Tibial nerve (tissue), 4 donors: ENCODE measurements at regions not wholly inside any gene's neighbourhood (a gene's known extent, or its start where the extent isn't known, plus 50 kb on each side); places are given as distances from the start of the nearest gene placed in this dataset.

ENCODE experiments used
- DNase-seq, 2 donors: peaks; one replicate each; pipeline ENCODE4 v3.0.0-alpha.2; 2019; ENCODE audit warnings: low spot score in 2 of 2
- H3K27ac ChIP-seq, 4 donors: fragments of 200-600 bp; sonication (generic) in 3 of 4; one replicate each; pipeline ENCODE4 v1.5.1; 2017 to 2019; ENCODE audit warnings: mild to moderate bottlenecking in 1 of 4
- H3K27me3 ChIP-seq, 2 donors: fragments of 200-600 bp; sonication (generic) in 1 of 2; one replicate each; pipeline versions ENCODE4 v1.5.1 to v1.6.0; 2017 to 2019
- H3K36me3 ChIP-seq, 3 donors: fragments of 200-600 bp; sonication (generic); one replicate each; pipeline ENCODE4 v1.5.1; 2018 to 2019
- H3K4me1 ChIP-seq, 4 donors: fragments of 200-600 bp; sonication (generic) in 3 of 4; one replicate each; pipeline ENCODE4 v1.5.1; 2017 to 2019
- H3K4me3 ChIP-seq, 4 donors: fragments of 200-600 bp; sonication (generic) in 3 of 4; one replicate each; pipeline ENCODE4 v1.5.1; 2017 to 2019; ENCODE audit warnings: mild to moderate bottlenecking in 1 of 4, moderate library complexity in 1 of 4
- H3K9me3 ChIP-seq, 4 donors: fragments of 200-600 bp; sonication (generic) in 3 of 4; one replicate each; pipeline ENCODE4 v1.5.1; 2017 to 2019
- CTCF ChIP-seq, 5 experiments: fragments of 200-600 bp in 3 of 5; fragments of 450-650 bp in 2 of 5; sonication (generic) in 3 of 5; IDR thresholded peaks; one replicate each; pipeline ENCODE4 v1.5.1; 2016 to 2019; ENCODE audit warnings: antibody characterized with exemption in 5 of 5, mild to moderate bottlenecking in 3 of 5, moderate library complexity in 2 of 5
- EP300 ChIP-seq, 2 donors: sonication (generic); formaldehyde crosslinking; IDR thresholded peaks; one replicate each; pipeline ENCODE4 v1.6.1; 2017; ENCODE audit warnings: antibody characterized with exemption in 2 of 2, mild to moderate bottlenecking in 1 of 2
- POLR2A ChIP-seq, 2 donors: fragments of 450-650 bp; IDR thresholded peaks; one replicate each; pipeline ENCODE4 v1.6.1; 2017; ENCODE audit warnings: antibody characterized with exemption in 2 of 2, mild to moderate bottlenecking in 2 of 2, moderate library complexity in 2 of 2
- WGBS, 2 donors: methylation state at CpG; one replicate each; pipeline ENCODE4 v1.1.5; 2018; 5-methylcytosine and 5-hydroxymethylcytosine counted together

GRCh38 chr16:26981266-26981938 is 85.3 kb upstream of the C16orf82 start:
- no peak for DNase-seq
- 62 to 67% methylated on average over 8 of the region's 8 CpGs for WGBS, 2 donors
- no peaks in the 10 kb centered on the region for H3K36me3 ChIP-seq
- no peaks in the 10 kb centered on the region for H3K9me3 ChIP-seq
- H3K4me1 ChIP-seq, result no peaks in the 10 kb centered on the region
- TF ChIP-seq CTCF (IDR thresholded peaks at IDR 0.05), result no peak
- no peak for TF ChIP-seq EP300 (IDR thresholded peaks at IDR 0.05)
- no peak for TF ChIP-seq POLR2A (IDR thresholded peaks at IDR 0.05)
- H3K27ac ChIP-seq, result no peak overlapping the region
- H3K27me3 ChIP-seq, result no peaks in the 10 kb centered on the region
- no peak overlapping the region for H3K4me3 ChIP-seq

GRCh38 chr16:26982422-26982821 is 84.3 kb upstream of the C16orf82 start:
- no peak overlapping the region for H3K4me3 ChIP-seq
- WGBS, 2 donors, result 95 to 100% methylated on average over 2 of the region's 2 CpGs
- no peaks in the 10 kb centered on the region for H3K9me3 ChIP-seq

GRCh38 chr16:26983426-26983825 is 83.3 kb upstream of the C16orf82 start:
- DNase-seq, result no peak
- Histone ChIP-seq H3K4me3 (no peak overlapping the region), H3K9me3 (no peaks in the 10 kb centered on the region), H3K36me3 (no peaks in the 10 kb centered on the region), H3K4me1 (no peaks in the 10 kb centered on the region), H3K27ac (no peak overlapping the region), H3K27me3 (no peaks in the 10 kb centered on the region)
- 53 to 61% methylated on average over 2 of the region's 2 CpGs for WGBS, 2 donors
- no peak for TF ChIP-seq EP300 (IDR thresholded peaks at IDR 0.05)
- TF ChIP-seq CTCF (IDR thresholded peaks at IDR 0.05), result no peak
- no peak for TF ChIP-seq POLR2A (IDR thresholded peaks at IDR 0.05)

More at GRCh38 chr16:26982422-26982821, 84.3 kb upstream of the C16orf82 start:
- Histone ChIP-seq H3K36me3 (no peaks in the 10 kb centered on the region), H3K27me3 (no peaks in the 10 kb centered on the region), H3K27ac (no peak overlapping the region), H3K4me1 (no peaks in the 10 kb centered on the region)
- no peak for DNase-seq
- TF ChIP-seq POLR2A (IDR thresholded peaks at IDR 0.05) (no peak), EP300 (IDR thresholded peaks at IDR 0.05) (no peak), CTCF (IDR thresholded peaks at IDR 0.05) (no peak)

- no peaks in the 10 kb centered on the region for H3K27me3 ChIP-seq
- no peaks in the 10 kb centered on the region for H3K9me3 ChIP-seq
- no peak overlapping the region for H3K4me3 ChIP-seq
- no peak overlapping the region for H3K27ac ChIP-seq
- WGBS, 2 donors, result 74 to 80% methylated on average over 17 of the region's 17 CpGs
- TF ChIP-seq CTCF (IDR thresholded peaks at IDR 0.05) (no peak), EP300 (IDR thresholded peaks at IDR 0.05) (no peak), POLR2A (IDR thresholded peaks at IDR 0.05) (no peak)
- H3K36me3 ChIP-seq, result no peaks in the 10 kb centered on the region
- H3K4me1 ChIP-seq, result no peaks in the 10 kb centered on the region
- no peak for DNase-seq
Observed at GRCh38 chr16:26985100-26986065, 81.3 kb upstream of the C16orf82 start.

- Histone ChIP-seq H3K4me1 (no peaks in the 10 kb centered on the region), H3K27ac (no peak overlapping the region), H3K36me3 (no peaks in the 10 kb centered on the region), H3K27me3 (no peaks in the 10 kb centered on the region), H3K4me3 (no peak overlapping the region), H3K9me3 (no peaks in the 10 kb centered on the region)
- 33 to 43% methylated on average over 7 of the region's 7 CpGs for WGBS, 2 donors
- no peak for DNase-seq
- TF ChIP-seq CTCF (IDR thresholded peaks at IDR 0.05), result no peak
- TF ChIP-seq EP300 (IDR thresholded peaks at IDR 0.05), result no peak
- no peak for TF ChIP-seq POLR2A (IDR thresholded peaks at IDR 0.05)
Observed at GRCh38 chr16:26987597-26988010, 79.1 kb upstream of the C16orf82 start.
